Astrocyte (in vitro differentiated cells and primary cell): ENCODE measurements at regions not wholly inside any gene's neighbourhood (a gene's known extent, or its start where the extent isn't known, plus 50 kb on each side); places are given as distances from the start of the nearest gene placed in this dataset.

Experiments
- DNase-seq: peaks from one replicate; pipeline ENCODE4 v3.0.0-alpha.2; 2010; ENCODE audit warnings: low read depth
- FAIRE-seq: peaks from 2 replicates; lab custom pipeline; 2011; peaks lifted over from hg19 to GRCh38; lab: Jason Lieb, UNC
- H2AFZ ChIP-seq: 2 replicates; pipeline ENCODE4 v1.6.0; 2012; ENCODE audit warnings: low read depth, low read length, inconsistent platforms
- H3K27ac ChIP-seq: 2 replicates; pipeline ENCODE4 v1.5.1; 2011; ENCODE audit warnings: low read depth, low read length, inconsistent platforms
- H3K27me3 ChIP-seq: 2 replicates; pipeline ENCODE4 v1.6.0; 2011; ENCODE audit warnings: low read length, inconsistent platforms; ENCODE audit not compliant: insufficient read depth
- H3K36me3 ChIP-seq: 2 replicates; pipeline ENCODE4 v1.5.1; 2011; ENCODE audit warnings: low read length, inconsistent platforms; ENCODE audit not compliant: insufficient read depth
- H3K4me1 ChIP-seq: 2 replicates; pipeline ENCODE4 v1.5.1; 2011; ENCODE audit warnings: low read length, inconsistent platforms; ENCODE audit not compliant: insufficient read depth
- H3K4me2 ChIP-seq: 2 replicates; pipeline ENCODE4 v1.6.0; 2012; ENCODE audit warnings: low read length, inconsistent platforms
- H3K4me3 ChIP-seq: 2 replicates; pipeline ENCODE4 v1.5.1; 2011; ENCODE audit warnings: low read depth, mild to moderate bottlenecking, low read length, inconsistent platforms; ENCODE audit not compliant: insufficient read depth
- H3K79me2 ChIP-seq: 2 replicates; pipeline ENCODE4 v1.6.0; 2012; ENCODE audit warnings: mild to moderate bottlenecking, low read length, inconsistent platforms; ENCODE audit not compliant: insufficient read depth
- H3K9ac ChIP-seq: 2 replicates; pipeline ENCODE4 v1.6.0; 2012; ENCODE audit warnings: mild to moderate bottlenecking, low read length, inconsistent platforms
- H3K9me3 ChIP-seq: 2 replicates; pipeline ENCODE4 v1.5.1; 2012; ENCODE audit warnings: low read depth, mild to moderate bottlenecking, low read length, inconsistent platforms; ENCODE audit not compliant: insufficient read depth
- H4K20me1 ChIP-seq: 2 replicates; pipeline ENCODE4 v1.6.0; 2012; ENCODE audit warnings: low read length, inconsistent platforms; ENCODE audit not compliant: insufficient read depth
- H3K27ac Mint-ChIP-seq: one replicate; pipeline ENCODE4 v1.8.0; 2021; ENCODE audit warnings: mild to moderate bottlenecking, mixed read lengths; ENCODE audit not compliant: unreplicated experiment
- H3K27me3 Mint-ChIP-seq: one replicate; pipeline ENCODE4 v1.8.0; 2021; ENCODE audit warnings: low read depth, mixed read lengths; ENCODE audit not compliant: unreplicated experiment
- H3K36me3 Mint-ChIP-seq: one replicate; pipeline ENCODE4 v1.8.0; 2021; ENCODE audit warnings: low read depth, mixed read lengths; ENCODE audit not compliant: unreplicated experiment
- H3K4me1 Mint-ChIP-seq: one replicate; pipeline ENCODE4 v1.8.0; 2021; ENCODE audit warnings: low read depth, mixed read lengths; ENCODE audit not compliant: unreplicated experiment
- H3K4me3 Mint-ChIP-seq: one replicate; pipeline ENCODE4 v1.8.0; 2021; ENCODE audit warnings: mild to moderate bottlenecking, moderate library complexity, mixed read lengths; ENCODE audit not compliant: unreplicated experiment
- H3K9me3 Mint-ChIP-seq: one replicate; pipeline ENCODE4 v1.8.0; 2021; ENCODE audit warnings: mild to moderate bottlenecking, mixed read lengths; ENCODE audit not compliant: unreplicated experiment
- EZH2 ChIP-seq: IDR thresholded peaks from 2 replicates; pipeline ENCODE4 v1.6.1; 2012; ENCODE audit warnings: mild to moderate bottlenecking, low read length, inconsistent platforms; ENCODE audit not compliant: insufficient read depth
- TF ChIP-seq, protein P1 (sequence below): IDR thresholded peaks from 2 replicates; pipeline ENCODE4 v1.5.1; 2011; ENCODE audit warnings: low read depth, mild to moderate bottlenecking, inconsistent platforms, low read length, moderate library complexity; ENCODE audit not compliant: insufficient read depth

DNA sequence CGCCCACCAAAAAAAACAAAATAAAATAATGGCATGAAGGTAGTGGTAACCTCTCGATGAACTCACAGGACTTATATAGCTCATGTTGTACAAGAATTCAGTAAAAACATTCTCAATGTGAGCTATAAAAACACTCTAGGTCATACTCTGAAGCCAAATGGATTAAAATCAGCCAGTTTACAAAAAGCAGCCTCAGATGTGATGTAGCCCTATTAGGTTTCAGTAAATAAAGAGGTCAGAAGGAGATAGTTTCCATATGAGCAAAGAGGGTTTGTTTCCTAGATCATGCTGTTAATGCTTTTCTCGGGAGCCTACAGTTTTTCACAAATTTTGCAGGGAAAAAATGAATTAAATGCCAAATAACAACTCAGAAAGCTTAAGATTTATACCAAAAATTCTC, 319.5 kb upstream of the HSF2 start:
- DNase-seq: no peak
- TF ChIP-seq, protein P1, sequence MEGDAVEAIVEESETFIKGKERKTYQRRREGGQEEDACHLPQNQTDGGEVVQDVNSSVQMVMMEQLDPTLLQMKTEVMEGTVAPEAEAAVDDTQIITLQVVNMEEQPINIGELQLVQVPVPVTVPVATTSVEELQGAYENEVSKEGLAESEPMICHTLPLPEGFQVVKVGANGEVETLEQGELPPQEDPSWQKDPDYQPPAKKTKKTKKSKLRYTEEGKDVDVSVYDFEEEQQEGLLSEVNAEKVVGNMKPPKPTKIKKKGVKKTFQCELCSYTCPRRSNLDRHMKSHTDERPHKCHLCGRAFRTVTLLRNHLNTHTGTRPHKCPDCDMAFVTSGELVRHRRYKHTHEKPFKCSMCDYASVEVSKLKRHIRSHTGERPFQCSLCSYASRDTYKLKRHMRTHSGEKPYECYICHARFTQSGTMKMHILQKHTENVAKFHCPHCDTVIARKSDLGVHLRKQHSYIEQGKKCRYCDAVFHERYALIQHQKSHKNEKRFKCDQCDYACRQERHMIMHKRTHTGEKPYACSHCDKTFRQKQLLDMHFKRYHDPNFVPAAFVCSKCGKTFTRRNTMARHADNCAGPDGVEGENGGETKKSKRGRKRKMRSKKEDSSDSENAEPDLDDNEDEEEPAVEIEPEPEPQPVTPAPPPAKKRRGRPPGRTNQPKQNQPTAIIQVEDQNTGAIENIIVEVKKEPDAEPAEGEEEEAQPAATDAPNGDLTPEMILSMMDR: no peak
- no peak for TF ChIP-seq EZH2
- no peak for FAIRE-seq
- H3K27me3 Mint-ChIP-seq: no peaks in the 10 kb centered on the region
- no peaks in the 10 kb centered on the region for H3K79me2 ChIP-seq
- H3K36me3 Mint-ChIP-seq: no peaks in the 10 kb centered on the region
- H3K4me1 Mint-ChIP-seq: no peaks in the 10 kb centered on the region
- H3K4me3 ChIP-seq: no peak overlapping the region
- no peak overlapping the region for H3K4me2 ChIP-seq
- no peak overlapping the region for H3K27ac ChIP-seq
- H3K27ac Mint-ChIP-seq: no peak overlapping the region
- no peaks in the 10 kb centered on the region for H3K27me3 ChIP-seq
- H3K4me1 ChIP-seq: no peaks in the 10 kb centered on the region
- H3K36me3 ChIP-seq: no peaks in the 10 kb centered on the region
- H3K9me3 Mint-ChIP-seq: no peaks in the 10 kb centered on the region
- H3K9ac ChIP-seq: no peak overlapping the region
- H4K20me1 ChIP-seq: no peaks in the 10 kb centered on the region
- no peak overlapping the region for H3K4me3 Mint-ChIP-seq
- no peaks in the 10 kb centered on the region for H3K9me3 ChIP-seq
- H2AFZ ChIP-seq: no peak overlapping the region

DNA sequence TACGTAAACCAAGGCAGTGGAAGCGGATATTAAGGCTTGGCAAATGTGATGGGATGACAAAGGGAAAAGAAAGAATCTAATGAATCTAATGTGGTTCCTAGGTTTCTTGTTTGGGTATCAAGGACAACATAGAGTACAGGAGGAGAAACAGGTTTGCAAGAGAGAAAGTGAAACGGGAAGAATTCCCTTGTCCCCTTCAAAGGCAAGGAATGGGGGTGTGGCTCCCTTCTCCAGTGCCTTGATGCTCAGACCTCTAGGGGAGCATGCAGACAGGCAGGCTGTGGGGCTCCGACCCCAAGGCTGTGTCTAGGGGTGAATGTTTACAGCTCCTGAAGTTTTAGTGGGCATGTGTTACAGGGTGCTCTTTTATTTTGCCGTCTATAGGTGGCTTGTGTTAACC, 317.5 kb upstream of the HSF2 start:
- Histone ChIP-seq H3K9me3 (no peaks in the 10 kb centered on the region), H3K27me3 (no peaks in the 10 kb centered on the region), H3K79me2 (no peaks in the 10 kb centered on the region), H4K20me1 (no peaks in the 10 kb centered on the region), H3K4me1 (no peaks in the 10 kb centered on the region), H3K4me2 (no peak overlapping the region), H3K4me3 (no peak overlapping the region), H3K9ac (no peak overlapping the region), H3K27ac (no peak overlapping the region), H3K36me3 (no peaks in the 10 kb centered on the region), H2AFZ (no peak overlapping the region)
- H3K36me3 Mint-ChIP-seq: no peaks in the 10 kb centered on the region
- no peaks in the 10 kb centered on the region for H3K27me3 Mint-ChIP-seq
- TF ChIP-seq, protein P1: no peak
- TF ChIP-seq EZH2: no peak
- FAIRE-seq (no peak), DNase-seq (no peak)
- no peak overlapping the region for H3K4me3 Mint-ChIP-seq
- H3K4me1 Mint-ChIP-seq: no peaks in the 10 kb centered on the region
- H3K27ac Mint-ChIP-seq: no peak overlapping the region
- H3K9me3 Mint-ChIP-seq: no peaks in the 10 kb centered on the region

DNA sequence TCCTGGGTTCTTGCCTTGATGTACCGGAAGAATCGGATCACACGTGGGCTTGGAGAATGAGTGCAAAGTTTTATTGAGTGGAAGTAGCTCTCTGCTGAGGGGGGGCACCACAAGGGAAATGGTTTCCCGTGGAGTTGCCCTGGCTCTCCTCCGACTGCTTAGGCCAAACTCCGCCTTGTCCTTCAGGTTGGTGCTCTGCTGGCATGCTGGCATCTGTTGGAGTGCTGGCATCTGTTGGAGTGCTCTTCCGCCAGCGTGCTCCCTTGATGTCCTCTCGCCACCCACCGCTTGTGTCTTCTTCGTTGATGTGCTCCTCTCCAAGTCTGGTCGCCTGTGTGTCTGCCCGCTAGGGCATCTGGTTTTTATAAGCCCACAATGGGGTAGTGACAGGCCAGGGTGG, 317.1 kb upstream of the HSF2 start:
- Histone ChIP-seq H3K36me3 (no peaks in the 10 kb centered on the region), H3K4me1 (no peaks in the 10 kb centered on the region), H3K4me2 (no peak overlapping the region), H3K27ac (no peak overlapping the region), H4K20me1 (no peaks in the 10 kb centered on the region), H3K27me3 (no peaks in the 10 kb centered on the region), H3K4me3 (no peak overlapping the region), H2AFZ (no peak overlapping the region), H3K79me2 (no peaks in the 10 kb centered on the region), H3K9ac (no peak overlapping the region), H3K9me3 (no peaks in the 10 kb centered on the region)
- Mint-ChIP-seq H3K36me3 (no peaks in the 10 kb centered on the region), H3K4me3 (no peak overlapping the region), H3K4me1 (no peaks in the 10 kb centered on the region), H3K27ac (no peak overlapping the region), H3K27me3 (no peaks in the 10 kb centered on the region), H3K9me3 (no peaks in the 10 kb centered on the region)
- DNase-seq (no peak), FAIRE-seq (no peak)
- no peak for TF ChIP-seq EZH2
- TF ChIP-seq, protein P1: no peak
